HG03139 (cell line): ENCODE measurements at regions not wholly inside any gene's neighbourhood (a gene's known extent, or its start where the extent isn't known, plus 50 kb on each side); places are given as distances from the start of the nearest gene placed in this dataset.

ENCODE experiments used
- ATAC-seq: cut with Tn5 transposase; IDR thresholded peaks from one replicate; pipeline ENCODE4 v1.9.1; 2021; ENCODE audit not compliant: unreplicated experiment

DNA sequence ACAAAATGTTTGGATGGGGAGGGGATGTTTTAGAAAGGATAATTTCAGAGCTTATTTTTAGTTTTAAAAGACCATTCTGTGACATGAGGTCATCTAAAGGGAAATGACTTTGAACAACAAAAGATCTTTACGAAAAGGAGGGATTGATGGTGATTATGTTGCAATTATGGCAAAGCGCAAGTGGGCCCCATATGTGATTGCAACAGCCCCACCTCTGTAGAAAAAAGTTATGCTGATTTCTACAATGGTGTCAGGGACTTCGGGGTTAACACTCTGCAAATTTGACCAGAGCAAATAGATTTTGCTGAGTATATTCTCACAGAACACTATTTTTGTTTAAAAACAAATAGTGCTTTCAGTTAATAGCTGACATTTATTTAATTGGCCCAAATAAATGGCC is 312.8 kb downstream of the NSG2 start:
- ATAC-seq, result no peak

- no peak for ATAC-seq
Observed at GRCh38 chr5:174359071-174359470, 313.6 kb downstream of the NSG2 start.

- ATAC-seq, result no peak
Observed at GRCh38 chr5:174362514-174362913, 317.0 kb downstream of the NSG2 start.

- ATAC-seq, result no peak
Observed at GRCh38 chr5:174363934-174364333, 318.4 kb downstream of the NSG2 start.

- no peak for ATAC-seq
Observed at GRCh38 chr5:174364676-174365075, 319.2 kb downstream of the NSG2 start.

DNA sequence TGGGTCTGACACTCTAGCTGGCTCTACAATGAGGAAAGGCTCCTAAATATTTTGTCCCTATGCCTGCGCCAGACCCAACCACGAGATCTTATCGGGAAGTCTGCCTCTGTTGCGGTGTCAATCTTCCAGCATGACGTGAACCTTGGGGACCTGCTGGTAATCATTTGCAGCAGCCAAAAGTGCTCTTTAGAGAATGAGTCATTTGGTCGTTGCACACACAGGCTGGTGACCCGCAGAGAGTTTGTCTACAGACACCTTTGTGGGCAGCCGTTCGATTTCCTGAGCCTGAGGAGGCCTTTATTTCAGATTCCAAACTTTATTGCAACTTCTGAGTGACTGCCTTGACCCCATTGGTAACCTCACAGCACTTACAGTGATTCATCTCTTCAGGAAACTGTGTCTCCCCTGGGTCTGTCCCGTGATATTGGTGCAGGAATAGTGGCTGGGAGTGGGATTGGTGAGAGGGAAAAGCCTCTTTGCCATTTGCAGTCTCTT is 326.1 kb downstream of the NSG2 start:
- no peak for ATAC-seq

DNA sequence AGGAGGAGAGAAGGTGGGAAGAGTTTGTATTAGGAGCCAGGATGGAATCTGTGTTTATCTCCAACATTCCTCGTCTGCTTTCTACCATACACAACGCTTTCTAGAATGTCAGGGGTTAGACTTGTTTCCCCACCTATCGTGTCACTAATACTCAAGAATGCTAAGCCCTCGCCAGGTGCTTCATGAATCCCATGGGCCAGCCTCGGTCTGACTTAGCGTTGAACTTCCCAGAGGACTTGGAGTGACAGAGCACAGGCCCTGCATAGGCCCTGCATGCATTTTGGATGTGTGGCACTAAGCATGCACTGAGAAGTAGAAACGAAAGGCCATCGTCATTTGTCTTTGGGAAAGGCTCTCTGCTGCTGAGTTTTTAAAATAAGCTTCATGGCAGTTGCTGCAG is 328.7 kb downstream of the NSG2 start:
- no peak for ATAC-seq

DNA sequence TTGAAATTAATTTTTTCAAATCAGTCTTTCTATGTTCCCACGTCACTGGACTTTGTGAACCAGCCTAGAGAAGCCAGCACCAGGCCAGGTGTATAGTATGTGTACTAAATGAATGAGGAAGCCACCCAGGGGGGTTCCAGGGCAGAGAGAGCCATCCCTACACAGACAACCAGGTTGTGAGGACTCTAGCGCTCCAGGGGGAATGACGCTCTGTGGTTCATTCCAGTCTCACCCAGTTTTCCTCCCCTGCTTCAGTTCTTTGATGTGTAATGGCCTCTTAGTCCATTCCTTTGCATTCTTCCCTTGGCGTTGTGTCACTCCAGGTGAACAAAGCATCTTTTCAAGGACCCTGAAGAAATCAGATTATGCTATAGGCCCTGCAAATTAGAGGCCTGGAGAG is 330.6 kb downstream of the NSG2 start:
- ATAC-seq, result no peak

GRCh38 chr5:174376726-174377373 is 331.3 kb downstream of the NSG2 start:
- ATAC-seq, result no peak

- ATAC-seq, result no peak
Observed at GRCh38 chr5:174378121-174378874, 332.8 kb downstream of the NSG2 start.

DNA sequence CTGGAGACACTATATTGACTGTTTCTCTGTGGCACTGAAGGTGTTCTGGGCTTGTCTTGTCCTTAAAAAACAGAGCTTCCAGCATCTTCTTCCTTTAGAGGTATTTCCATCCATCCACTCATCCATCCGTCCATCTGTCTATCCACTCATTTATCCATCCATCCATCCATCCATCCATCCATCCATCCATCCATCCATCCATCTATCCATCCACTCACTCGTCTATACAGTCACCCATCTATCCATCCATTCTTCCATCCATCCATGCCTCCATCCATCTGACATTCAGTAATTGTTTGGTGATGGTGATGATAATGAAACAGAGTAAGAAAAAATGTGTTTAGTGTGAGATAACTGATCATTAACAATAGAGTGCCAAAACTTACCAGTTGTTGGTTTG is 334.8 kb downstream of the NSG2 start:
- ATAC-seq, result no peak

DNA sequence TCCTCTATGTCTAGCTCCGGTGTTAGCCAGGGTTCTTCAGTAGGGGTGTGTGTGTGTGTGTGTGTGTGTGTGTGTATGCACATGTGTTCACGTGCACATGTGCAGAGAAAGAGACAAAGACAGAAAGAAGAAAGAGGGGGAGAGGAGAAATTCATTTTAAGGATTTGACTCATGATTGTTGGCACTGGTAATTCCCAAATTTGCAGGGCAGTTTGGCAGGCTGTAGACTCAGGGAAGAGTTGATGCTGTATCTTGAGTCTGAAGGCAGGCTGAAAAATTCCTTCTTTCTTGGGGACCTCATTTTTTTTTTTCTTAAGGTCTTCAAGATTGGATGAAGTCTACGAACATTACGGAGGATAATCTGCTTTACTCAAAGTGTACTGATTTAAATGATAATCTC is 335.7 kb downstream of the NSG2 start:
- ATAC-seq, result no peak

- ATAC-seq, result no peak
Observed at GRCh38 chr5:174383210-174384167, 338.0 kb downstream of the NSG2 start.

DNA sequence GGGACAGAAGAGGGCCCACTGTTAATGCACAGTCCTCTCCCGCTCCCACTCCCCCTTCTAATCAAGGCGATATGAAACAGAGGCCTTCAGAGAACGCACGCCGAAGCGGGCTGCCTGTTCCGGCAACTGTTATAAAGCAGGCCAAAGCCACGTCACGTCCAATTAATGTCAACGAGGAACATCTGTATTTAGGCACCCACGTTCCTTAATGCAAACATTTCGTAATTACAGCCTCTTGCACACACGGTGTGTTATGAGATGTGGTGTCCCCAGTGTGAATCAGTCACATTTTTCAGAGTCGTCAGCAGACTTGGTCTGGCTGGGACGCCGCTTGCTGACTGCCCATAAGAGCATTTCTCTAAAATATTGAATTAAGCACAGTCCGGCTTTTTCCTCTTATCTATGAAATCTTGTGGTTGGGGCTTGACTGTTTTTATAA is 339.0 kb downstream of the NSG2 start:
- no peak for ATAC-seq

DNA sequence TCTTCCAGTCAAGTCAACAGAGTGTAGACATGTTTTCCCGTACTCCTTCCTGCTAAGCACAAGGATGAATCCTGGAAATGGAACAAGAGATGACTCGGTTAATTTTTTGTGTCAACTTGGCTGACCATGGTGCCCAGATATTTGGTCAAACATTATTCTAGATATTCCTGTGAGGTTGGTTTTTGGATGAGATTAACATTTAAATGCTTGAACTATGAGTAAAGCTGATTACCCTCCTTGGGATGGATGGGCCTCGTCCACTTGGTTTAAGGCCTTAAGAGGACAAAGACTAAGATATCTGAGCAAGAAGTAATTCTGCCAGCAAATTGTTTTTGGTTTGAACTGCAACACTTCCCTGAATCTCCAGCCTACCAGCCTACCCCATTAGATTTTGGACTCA is 338.1 kb upstream of the MSX2 start:
- ATAC-seq, result no peak

DNA sequence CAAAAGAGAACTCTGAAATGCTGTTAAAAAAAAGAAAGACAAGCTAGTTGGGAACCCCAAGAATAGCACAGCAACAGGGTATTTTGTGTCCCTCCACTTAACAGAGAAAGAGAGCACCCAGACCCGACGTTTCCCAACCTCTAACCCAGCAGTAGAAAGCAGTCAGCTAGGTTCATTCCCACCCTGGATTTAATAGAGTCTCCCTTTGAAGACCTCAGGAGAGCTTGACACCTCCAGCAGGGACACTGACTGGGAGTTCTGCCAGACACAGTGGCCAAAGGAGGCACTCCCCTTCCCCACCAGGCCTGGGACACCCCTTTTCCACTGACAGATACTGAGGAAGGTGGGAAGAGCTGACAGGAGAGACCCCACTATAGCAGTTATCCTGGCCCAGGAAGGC is 337.5 kb upstream of the MSX2 start:
- ATAC-seq, result no peak

DNA sequence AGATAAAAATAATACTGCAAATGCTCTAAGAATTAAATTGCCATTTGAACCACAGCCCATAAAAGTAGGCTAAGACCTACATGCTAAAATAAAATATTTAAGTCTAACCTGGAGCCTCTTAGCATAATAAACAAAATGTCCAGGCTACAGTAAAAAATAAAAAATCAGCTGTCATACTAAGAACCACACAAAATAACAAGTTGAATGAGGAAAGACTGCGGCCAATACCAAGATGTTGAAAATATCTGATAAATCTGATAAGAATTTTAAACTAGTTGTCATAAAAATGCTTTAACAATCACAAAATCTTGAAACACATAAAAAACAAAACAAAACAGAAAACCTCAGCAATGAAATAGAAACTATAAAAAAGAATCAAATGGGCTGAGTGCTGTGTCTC is 336.9 kb upstream of the MSX2 start:
- no peak for ATAC-seq

- no peak for ATAC-seq
Observed at GRCh38 chr5:174392892-174393291, 331.5 kb upstream of the MSX2 start.

- ATAC-seq, result no peak
Observed at GRCh38 chr5:174396541-174396940, 327.8 kb upstream of the MSX2 start.

DNA sequence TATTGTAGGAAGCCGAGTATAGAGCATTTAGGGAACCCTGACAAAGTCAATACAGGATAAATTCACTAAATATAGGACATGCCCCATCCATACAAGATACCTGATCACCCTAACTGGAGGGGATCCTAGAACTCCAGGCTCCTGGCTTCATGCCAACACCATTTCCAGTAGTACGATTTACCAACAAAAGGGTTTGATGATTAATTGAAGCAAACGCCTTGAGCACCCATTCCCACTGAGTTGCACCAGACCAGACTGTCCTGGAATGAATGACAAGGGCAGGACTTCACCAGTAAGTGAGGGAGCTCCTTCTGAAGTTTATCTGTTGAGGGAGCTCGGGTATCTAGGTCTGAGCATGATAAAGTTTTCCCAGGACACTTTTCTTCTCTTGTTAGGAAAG is 327.2 kb upstream of the MSX2 start:
- no peak for ATAC-seq

- no peak for ATAC-seq
Observed at GRCh38 chr5:174398171-174398570, 326.2 kb upstream of the MSX2 start.
